B cell (primary cell): ENCODE measurements at regions not wholly inside any gene's neighbourhood (a gene's known extent, or its start where the extent isn't known, plus 50 kb on each side); places are given as distances from the start of the nearest gene placed in this dataset.

ENCODE experiments used
- ATAC-seq: fragments of 200-7000 bp; cut with Tn5 transposase; one replicate; pipeline ENCODE4 v1.10.0; 2021; ENCODE audit warnings: low read depth, mild to moderate bottlenecking, moderate number of reproducible peaks, moderate library complexity
- CTCF ChIA-PET: fragments of 350-600 bp; sonication (Branson Sonifier 250); formaldehyde crosslinking; loops from one replicate; lab custom pipeline; 2021; ENCODE audit warnings: antibody characterized with exemption, inconsistent platforms; lab: Charles Lee
- POLR2A ChIA-PET: fragments of 350-600 bp; sonication (Branson Sonifier 250); formaldehyde crosslinking; loops from one replicate; lab custom pipeline; 2021; ENCODE audit warnings: antibody characterized with exemption; lab: Charles Lee
- DNase-seq: peaks from one replicate; pipeline ENCODE4 v3.0.0; 2013
- H2AFZ ChIP-seq: 2 replicates; pipeline ENCODE4 v1.6.1; 2012; ENCODE audit warnings: mild to moderate bottlenecking, low read depth, low read length; ENCODE audit not compliant: insufficient read depth, poor library complexity, severe bottlenecking
- H3K27ac ChIP-seq, 2 donors: 1 replicate in 1 of 2; 2 replicates in 1 of 2; pipeline ENCODE4 v1.5.1; 2012 to 2013; ENCODE audit warnings: low read length in 2 of 2, mild to moderate bottlenecking in 2 of 2, moderate library complexity in 1 of 2
- H3K27me3 ChIP-seq, 4 experiments: fragments of 200-600 bp in 1 of 4; sonication (generic) in 1 of 4; replicated peaks in 1 of 4; 1 replicate in 2 of 4; 2 replicates in 2 of 4; pipeline versions ENCODE4 v1.6.1 to v1.7.0; 2013 to 2016; ENCODE audit warnings: low read length in 3 of 4, mild to moderate bottlenecking in 2 of 4, mixed read lengths in 1 of 4, moderate library complexity in 1 of 4; ENCODE audit not compliant: insufficient read depth in 4 of 4, control insufficient read depth in 3 of 4; ENCODE audit errors: control extremely low read depth in 1 of 4
- H3K36me3 ChIP-seq, 2 experiments: replicated peaks in 1 of 2; 1 replicate in 1 of 2; 2 replicates in 1 of 2; pipeline versions ENCODE4 v1.6.1 to v1.7.1; 2013; ENCODE audit warnings: low read length in 1 of 2; ENCODE audit not compliant: insufficient read depth in 2 of 2, control insufficient read depth in 1 of 2; ENCODE audit errors: control extremely low read depth in 1 of 2, extremely low read depth in 1 of 2
- H3K4me1 ChIP-seq, 2 donors: fragments of 200-600 bp in 1 of 2; sonication (generic) in 1 of 2; 1 replicate in 1 of 2; 2 replicates in 1 of 2; pipeline versions ENCODE4 v1.5.1 to v1.6.1; 2013 to 2017; ENCODE audit warnings: low read length in 2 of 2; ENCODE audit not compliant: control insufficient read depth in 2 of 2, insufficient read depth in 2 of 2
- H3K4me2 ChIP-seq: replicated peaks from 2 replicates; pipeline ENCODE3; 2012; ENCODE audit warnings: mild to moderate bottlenecking, low read depth, low read length; ENCODE audit not compliant: poor library complexity, severe bottlenecking
- H3K4me3 ChIP-seq, 5 experiments: fragments of 200-600 bp in 1 of 5; sonication (generic) in 1 of 5; 1 replicate in 3 of 5; 2 replicates in 2 of 5; pipeline versions ENCODE4 v1.5.1 to v1.7.0; 2011 to 2016; ENCODE audit warnings: low read length in 4 of 5, mild to moderate bottlenecking in 4 of 5, low read depth in 2 of 5, control low read depth in 1 of 5, moderate library complexity in 1 of 5; ENCODE audit not compliant: insufficient read depth in 1 of 5; ENCODE audit errors: control extremely low read depth in 1 of 5, extremely low read depth in 1 of 5
- H3K79me2 ChIP-seq: fragments of 200-600 bp; sonication (generic); one replicate; pipeline ENCODE4 v1.6.0; 2016; ENCODE audit warnings: low read length; ENCODE audit not compliant: control insufficient read depth, insufficient read depth
- H3K9ac ChIP-seq: fragments of 200-600 bp; sonication (generic); 2 replicates; pipeline ENCODE4 v1.6.1; 2017; ENCODE audit warnings: mild to moderate bottlenecking, low read length, moderate library complexity
- H3K9me3 ChIP-seq, 3 donors: one replicate each; pipeline versions ENCODE4 v1.6.1 to v1.7.1; 2013; ENCODE audit warnings: low read length in 2 of 3; ENCODE audit not compliant: control insufficient read depth in 2 of 3, insufficient read depth in 1 of 3; ENCODE audit errors: control extremely low read depth in 1 of 3
- H4K20me1 ChIP-seq: 2 replicates; pipeline ENCODE4 v1.6.0; 2012; ENCODE audit warnings: mild to moderate bottlenecking, low read length; ENCODE audit not compliant: insufficient read depth, control insufficient read depth, poor library complexity, severe bottlenecking
- H3K27ac Mint-ChIP-seq: one replicate; pipeline ENCODE4 v1.8.0; 2021; ENCODE audit warnings: mixed read lengths
- H3K27me3 Mint-ChIP-seq: one replicate; pipeline ENCODE4 v1.8.0; 2021; ENCODE audit warnings: mixed read lengths
- H3K4me1 Mint-ChIP-seq: one replicate; pipeline ENCODE4 v1.8.0; 2021; ENCODE audit warnings: mixed read lengths
- H3K4me3 Mint-ChIP-seq: one replicate; pipeline ENCODE4 v1.8.0; 2021; ENCODE audit warnings: mixed read lengths
- H3K9me3 Mint-ChIP-seq: one replicate; pipeline ENCODE4 v1.8.0; 2022; ENCODE audit warnings: mixed read lengths; ENCODE audit not compliant: insufficient read depth
- CTCF ChIP-seq: fragments of 200-600 bp; IDR thresholded peaks from one replicate; pipeline ENCODE4 v1.8.0; 2022; ENCODE audit warnings: antibody characterized with exemption, mild to moderate bottlenecking
- EZH2 ChIP-seq: IDR thresholded peaks from 2 replicates; pipeline ENCODE4 v1.6.1; 2012; ENCODE audit warnings: borderline replicate concordance, low read depth, mild to moderate bottlenecking, moderate library complexity, low read length; ENCODE audit not compliant: insufficient read depth, poor library complexity, severe bottlenecking
- WGBS: methylation state at CpG from one replicate; pipeline ENCODE4 v1.1.5; 2013; ENCODE audit warnings: missing lambda C conversion rate; ENCODE audit not compliant: insufficient coverage; 5-methylcytosine and 5-hydroxymethylcytosine counted together
- intact Hi-C: fragments of 100-400 bp; cut with micrococcal nuclease; formaldehyde crosslinking; loops from one replicate; pipeline ENCODE4 v1.10.0; 2022

DNA sequence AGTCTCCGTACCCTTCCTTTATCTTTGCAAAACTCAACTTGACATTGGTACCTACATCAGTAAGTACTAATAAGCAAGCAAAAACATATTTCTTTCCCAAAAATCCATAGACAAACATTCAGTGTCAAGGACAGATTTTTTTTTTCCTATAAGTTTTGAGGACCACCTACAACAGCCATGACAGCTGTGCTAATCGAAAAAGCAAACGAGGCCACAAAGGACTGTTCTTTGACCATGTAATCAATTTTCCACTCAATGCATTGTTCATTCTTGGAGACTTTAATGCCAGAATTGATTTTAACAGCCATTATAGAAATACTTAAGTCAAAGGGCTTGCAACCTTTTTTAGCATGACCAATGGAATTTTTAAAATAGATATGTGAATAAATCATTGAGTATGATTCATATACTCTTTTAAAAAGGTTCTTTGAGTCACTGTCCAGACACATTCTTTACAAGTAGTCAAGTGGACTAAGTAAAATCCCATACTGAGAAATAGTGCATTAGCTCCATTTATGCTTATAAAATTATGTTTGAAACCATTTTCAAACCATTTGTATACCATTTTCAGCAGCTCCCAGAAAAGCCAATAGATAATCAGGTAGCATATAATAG, 323.9 kb downstream of the MZT1 start:
- intact Hi-C loops = no loop called here
- H3K4me2 ChIP-seq = no peak overlapping the region

DNA sequence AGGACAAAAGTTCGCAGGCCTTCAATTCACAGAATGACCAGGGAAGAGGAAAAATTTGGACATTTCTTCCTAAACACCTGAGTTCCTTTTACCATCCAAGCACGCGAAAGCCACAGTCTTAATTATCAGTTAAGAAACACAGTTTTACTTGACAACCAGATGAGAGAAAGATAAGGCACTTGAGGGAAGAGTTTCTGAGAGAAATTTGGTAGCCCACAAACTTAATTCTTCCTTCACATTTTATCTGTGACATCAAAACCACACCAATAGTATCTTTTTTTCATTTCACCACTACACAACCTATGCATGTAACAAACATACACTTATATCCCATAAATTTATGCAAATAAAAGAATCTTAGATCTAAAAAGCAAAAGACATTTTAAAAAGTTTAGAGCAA, 326.6 kb downstream of the MZT1 start:
- H3K27ac ChIP-seq = no peak overlapping the region
- H3K4me1 Mint-ChIP-seq = no peaks in the 10 kb centered on the region
- CTCF ChIA-PET = no interaction called here
- no peaks in the 10 kb centered on the region for H3K27me3 ChIP-seq
- H3K9me3 ChIP-seq = no peaks in the 10 kb centered on the region
- POLR2A ChIA-PET = no interaction called here
- no peak overlapping the region for H3K4me3 ChIP-seq
- H4K20me1 ChIP-seq = no peaks in the 10 kb centered on the region
- peaks cover 5% of the 10 kb centered on the region for H3K9me3 Mint-ChIP-seq
- WGBS = no CpG with 5 or more reads among the region's 3 CpGs
- intact Hi-C loops = no loop called here
- DNase-seq (no peak), ATAC-seq (no peak)
- no peak overlapping the region for H3K9ac ChIP-seq
- no peak overlapping the region for H3K27ac Mint-ChIP-seq
- H3K27me3 Mint-ChIP-seq = no peaks in the 10 kb centered on the region
- TF ChIP-seq EZH2 = no peak
- TF ChIP-seq CTCF = no peak
- H3K36me3 ChIP-seq = no peaks in the 10 kb centered on the region
- no peaks in the 10 kb centered on the region for H3K4me1 ChIP-seq
- H2AFZ ChIP-seq = no peak overlapping the region
- no peak overlapping the region for H3K4me2 ChIP-seq
- H3K79me2 ChIP-seq = no peaks in the 10 kb centered on the region
- no peak overlapping the region for H3K4me3 Mint-ChIP-seq

More for the DNA sequence above, 323.9 kb downstream of the MZT1 start:
- 93% methylated on average over 3 of the region's 3 CpGs for WGBS
- H3K27ac Mint-ChIP-seq = no peak overlapping the region
- no peaks in the 10 kb centered on the region for H3K4me1 ChIP-seq
- no peaks in the 10 kb centered on the region for H3K9me3 ChIP-seq
- ChIA-PET POLR2A (no interaction called here), CTCF (no interaction called here)
- no peak for ATAC-seq
- H3K27me3 Mint-ChIP-seq = no peaks in the 10 kb centered on the region
- H3K79me2 ChIP-seq = no peaks in the 10 kb centered on the region
- peaks cover 2% of the 10 kb centered on the region for H3K9me3 Mint-ChIP-seq
- no peak for TF ChIP-seq CTCF
- no peak for TF ChIP-seq EZH2
- H3K9ac ChIP-seq = no peak overlapping the region
- H3K4me1 Mint-ChIP-seq = no peaks in the 10 kb centered on the region
- no peaks in the 10 kb centered on the region for H3K36me3 ChIP-seq
- DNase-seq = no peak
- H3K27me3 ChIP-seq = no peaks in the 10 kb centered on the region
- no peak overlapping the region for H3K4me3 Mint-ChIP-seq
- no peak overlapping the region for H2AFZ ChIP-seq
- no peak overlapping the region for H3K4me3 ChIP-seq
- no peaks in the 10 kb centered on the region for H4K20me1 ChIP-seq
- no peak overlapping the region for H3K27ac ChIP-seq
